Caco-2 (cell line): ENCODE measurements at regions not wholly inside any gene's neighbourhood (a gene's known extent, or its start where the extent isn't known, plus 50 kb on each side); places are given as distances from the start of the nearest gene placed in this dataset.

ENCODE experiments used
- BruUV-seq: library from RNA; stranded (reverse); fragments of 400-500 nt; replicated peaks from 2 replicates; lab custom pipeline; 2021; lab: Mats Ljungman, UMichigan
- CTCF ChIA-PET: fragments of 300-600 bp; sonication (Branson Sonifier 250); formaldehyde crosslinking; loops from one replicate; lab custom pipeline; 2022; ENCODE audit warnings: antibody characterized with exemption; lab: Charles Lee
- POLR2A ChIA-PET: fragments of 300-600 bp; sonication (Branson Sonifier 250); formaldehyde crosslinking; loops from one replicate; lab custom pipeline; 2022; ENCODE audit warnings: antibody characterized with exemption; lab: Charles Lee
- DNase-seq, 2 experiments: peaks; one replicate each; pipeline versions ENCODE4 v3.0.0 to v3.0.0-alpha.2; 2020 to 2022
- H3K27me3 ChIP-seq: replicated peaks from 2 replicates; pipeline ENCODE4 v1.6.0; 2011; ENCODE audit warnings: low read length; ENCODE audit not compliant: control insufficient read depth, insufficient read depth
- H3K36me3 ChIP-seq: 2 replicates; pipeline ENCODE4 v1.5.1; 2011; ENCODE audit warnings: low read length; ENCODE audit not compliant: control insufficient read depth, insufficient read depth
- H3K4me1 ChIP-seq: fragments of 250-450 bp; sonication (Bioruptor Pico); 2 replicates; pipeline ENCODE4 v1.5.1; 2020; ENCODE audit warnings: mild to moderate bottlenecking
- H3K4me3 ChIP-seq: 2 replicates; pipeline ENCODE4 v1.5.1; 2011; ENCODE audit warnings: low read depth, mild to moderate bottlenecking, control low read depth, low read length
- H3K9me3 ChIP-seq: fragments of 250-450 bp; sonication (Bioruptor Pico); 2 replicates; pipeline ENCODE4 v1.5.1; 2020; ENCODE audit warnings: mild to moderate bottlenecking, moderate library complexity
- H3K27ac Mint-ChIP-seq: one replicate; pipeline ENCODE4 v1.8.0; 2022; ENCODE audit warnings: mixed read lengths; ENCODE audit not compliant: unreplicated experiment
- H3K27me3 Mint-ChIP-seq: one replicate; pipeline ENCODE4 v1.8.0; 2022; ENCODE audit warnings: mixed read lengths; ENCODE audit not compliant: insufficient read depth, unreplicated experiment
- H3K36me3 Mint-ChIP-seq: one replicate; pipeline ENCODE4 v1.8.0; 2022; ENCODE audit warnings: mild to moderate bottlenecking, mixed read lengths; ENCODE audit not compliant: insufficient read depth, unreplicated experiment
- H3K4me1 Mint-ChIP-seq: one replicate; pipeline ENCODE4 v1.8.0; 2022; ENCODE audit warnings: low read depth, mixed read lengths; ENCODE audit not compliant: unreplicated experiment
- H3K4me3 Mint-ChIP-seq: one replicate; pipeline ENCODE4 v1.8.0; 2022; ENCODE audit warnings: mild to moderate bottlenecking, moderate library complexity, mixed read lengths; ENCODE audit not compliant: unreplicated experiment
- H3K9me3 Mint-ChIP-seq: one replicate; pipeline ENCODE4 v1.8.0; 2022; ENCODE audit warnings: mixed read lengths; ENCODE audit not compliant: unreplicated experiment
- CTCF ChIP-seq, 2 experiments: fragments of 200-600 bp in 1 of 2; IDR thresholded peaks; 1 replicate in 1 of 2; 2 replicates in 1 of 2; pipeline versions ENCODE4 v1.5.1 to v1.8.0; 2011 to 2022; ENCODE audit warnings: antibody characterized with exemption in 1 of 2, control low read depth in 1 of 2, inconsistent platforms in 1 of 2, low read depth in 1 of 2, low read length in 1 of 2, mild to moderate bottlenecking in 1 of 2, moderate library complexity in 1 of 2; ENCODE audit not compliant: insufficient read depth in 1 of 2, severe bottlenecking in 1 of 2, unreplicated experiment in 1 of 2
- intact Hi-C: fragments of 100-400 bp; cut with micrococcal nuclease; formaldehyde crosslinking; loops from one replicate; pipeline ENCODE4 v1.10.0; 2022; ENCODE audit not compliant: unreplicated experiment

GRCh38 chr3:62975566-62975965 lies 100.3 kb upstream of the CADPS start:
- intact Hi-C loops = no loop called here
- no peaks in the 10 kb centered on the region for H3K27me3 ChIP-seq
- H3K27me3 Mint-ChIP-seq = peaks cover 2% of the 10 kb centered on the region
- no peaks in the 10 kb centered on the region for H3K9me3 ChIP-seq
- ChIA-PET POLR2A (no interaction called here), CTCF (no interaction called here)
- H3K36me3 Mint-ChIP-seq = no peaks in the 10 kb centered on the region
- no peak overlapping the region for H3K27ac Mint-ChIP-seq
- BruUV-seq = no TSS peak
- DNase-seq = no peak
- no peaks in the 10 kb centered on the region for H3K4me1 ChIP-seq
- H3K9me3 Mint-ChIP-seq = no peaks in the 10 kb centered on the region
- no peak overlapping the region for H3K4me3 ChIP-seq
- H3K4me1 Mint-ChIP-seq = no peaks in the 10 kb centered on the region
- no peak overlapping the region for H3K4me3 Mint-ChIP-seq
- H3K36me3 ChIP-seq = no peaks in the 10 kb centered on the region
- TF ChIP-seq CTCF (IDR thresholded peaks at IDR 0.05; ENCODE audit: insufficient read depth in 1 of 2, low read depth in 1 of 2, low read length in 1 of 2, severe bottlenecking in 1 of 2, unreplicated experiment in 1 of 2) = no peak

- Histone ChIP-seq H3K9me3 (no peaks in the 10 kb centered on the region), H3K4me3 (no peak overlapping the region), H3K27me3 (no peaks in the 10 kb centered on the region), H3K36me3 (no peaks in the 10 kb centered on the region), H3K4me1 (no peaks in the 10 kb centered on the region)
- CTCF ChIA-PET = no interaction called here
- DNase-seq = no peak
- TF ChIP-seq CTCF (IDR thresholded peaks at IDR 0.05; ENCODE audit: insufficient read depth in 1 of 2, low read depth in 1 of 2, low read length in 1 of 2, severe bottlenecking in 1 of 2, unreplicated experiment in 1 of 2) = no peak
- no peak overlapping the region for H3K27ac Mint-ChIP-seq
- no TSS peak for BruUV-seq
- H3K4me1 Mint-ChIP-seq = no peaks in the 10 kb centered on the region
- peaks cover 11% of the 10 kb centered on the region for H3K27me3 Mint-ChIP-seq
- H3K36me3 Mint-ChIP-seq = no peaks in the 10 kb centered on the region
- intact Hi-C loops = no loop called here
- POLR2A ChIA-PET = no interaction called here
- no peak overlapping the region for H3K4me3 Mint-ChIP-seq
- H3K9me3 Mint-ChIP-seq = no peaks in the 10 kb centered on the region
Observed at GRCh38 chr3:62981962-62982361, 106.7 kb upstream of the CADPS start.

GRCh38 chr3:62982795-62983455 lies 107.7 kb upstream of the CADPS start:
- no peak for DNase-seq
- TF ChIP-seq CTCF (IDR thresholded peaks at IDR 0.05; ENCODE audit: insufficient read depth in 1 of 2, low read depth in 1 of 2, low read length in 1 of 2, severe bottlenecking in 1 of 2, unreplicated experiment in 1 of 2) = no peak
- H3K27me3 Mint-ChIP-seq = peaks cover 13% of the 10 kb centered on the region
- no peaks in the 10 kb centered on the region for H3K9me3 Mint-ChIP-seq
- no TSS peak for BruUV-seq
- ChIA-PET CTCF (no interaction called here), POLR2A (no interaction called here)
- H3K4me1 ChIP-seq = no peaks in the 10 kb centered on the region
- no peaks in the 10 kb centered on the region for H3K4me1 Mint-ChIP-seq
- H3K27me3 ChIP-seq = no peaks in the 10 kb centered on the region
- H3K36me3 Mint-ChIP-seq = no peaks in the 10 kb centered on the region
- H3K4me3 Mint-ChIP-seq = no peak overlapping the region
- H3K4me3 ChIP-seq = no peak overlapping the region
- no peaks in the 10 kb centered on the region for H3K36me3 ChIP-seq
- intact Hi-C loops = no loop called here
- H3K27ac Mint-ChIP-seq = no peak overlapping the region
- H3K9me3 ChIP-seq = no peaks in the 10 kb centered on the region
